A549 (cell line): ENCODE measurements at regions not wholly inside any gene's neighbourhood (a gene's known extent, or its start where the extent isn't known, plus 50 kb on each side); places are given as distances from the start of the nearest gene placed in this dataset.

Source experiments
- ATAC-seq, 2 experiments: fragments of 200-7000 bp in 1 of 2; fragments of >200 bp in 1 of 2; cut with Nextera tagmentation in 1 of 2; cut with Tn5 transposase in 1 of 2; 3 replicates each; pipeline versions ENCODE4 v1.8.0 to v1.9.1; 2018 to 2020; ENCODE audit warnings: mild to moderate bottlenecking in 1 of 2, moderate library complexity in 1 of 2
- CTCF ChIA-PET: fragments of 300-600 bp; sonication (Branson Sonifier 250); formaldehyde crosslinking; extraction: SDS; loops from one replicate; lab custom pipeline; 2021; ENCODE audit warnings: antibody characterized with exemption, inconsistent platforms; lab: Yijun Ruan, JAX
- POLR2A ChIA-PET: fragments of 350-600 bp; formaldehyde crosslinking; extraction: SDS; loops from one replicate; lab custom pipeline; 2021; ENCODE audit warnings: antibody characterized with exemption, inconsistent platforms; lab: Yijun Ruan, JAX
- DNase-seq, 2 experiments: peaks; one replicate each; pipeline versions ENCODE4 v3.0.0 to v3.0.0-alpha.2; 2011 to 2016; ENCODE audit warnings: low read depth in 1 of 2, low spot score in 1 of 2
- FAIRE-seq: peaks from 2 replicates; lab custom pipeline; 2011; peaks lifted over from hg19 to GRCh38; lab: Jason Lieb, UNC
- H3K27ac ChIP-seq, 2 experiments: fragments of >200 bp; sonication (Bioruptor Twin); formaldehyde crosslinking; 3 replicates each; pipeline ENCODE4 v1.5.1; 2016 to 2017
- H3K4me1 ChIP-seq: fragments of >200 bp; sonication (Bioruptor Twin); formaldehyde crosslinking; 3 replicates; pipeline ENCODE4 v1.6.1; 2016
- H3K4me2 ChIP-seq: fragments of >200 bp; sonication (Bioruptor Twin); formaldehyde crosslinking; 3 replicates; pipeline ENCODE4 v1.6.1; 2016
- H3K4me3 ChIP-seq: fragments of >200 bp; sonication (Bioruptor Twin); formaldehyde crosslinking; 3 replicates; pipeline ENCODE4 v1.5.1; 2016
- H3K9me3 ChIP-seq: fragments of >200 bp; sonication (Bioruptor Twin); formaldehyde crosslinking; 3 replicates; pipeline ENCODE4 v1.6.1; 2016
- BHLHE40 ChIP-seq: IDR thresholded peaks from 2 replicates; pipeline ENCODE4 v1.6.1; 2012; ENCODE audit warnings: low read depth, low read length, inconsistent platforms
- CBX8 ChIP-seq: fragments of 200-600 bp; sonication (generic); IDR thresholded peaks from 2 replicates; pipeline ENCODE4 v1.6.1; 2016
- CHD2 ChIP-seq: fragments of 150-350 bp; IDR thresholded peaks from 2 replicates; pipeline ENCODE4 v1.6.1; 2014; ENCODE audit warnings: low read length; ENCODE audit not compliant: partially characterized antibody
- CHD4 ChIP-seq: fragments of 200-600 bp; sonication (generic); IDR thresholded peaks from 2 replicates; pipeline ENCODE4 v1.6.1; 2016; ENCODE audit warnings: antibody characterized with exemption, mild to moderate bottlenecking, borderline replicate concordance
- EHF ChIP-seq: fragments of 250-450 bp; sonication (Bioruptor Pico); IDR thresholded peaks from 2 replicates; pipeline ENCODE4 v1.5.0; 2020; ENCODE audit warnings: mild to moderate bottlenecking
- EHMT2 ChIP-seq: fragments of 200-600 bp; sonication (generic); IDR thresholded peaks from 2 replicates; pipeline ENCODE4 v1.6.1; 2016; ENCODE audit warnings: antibody characterized with exemption, low read depth, mild to moderate bottlenecking, moderate library complexity
- EP300 ChIP-seq, 2 experiments: fragments of >200 bp; sonication (Bioruptor Twin); formaldehyde crosslinking; IDR thresholded peaks; 2 replicates in 1 of 2; 3 replicates in 1 of 2; pipeline ENCODE4 v1.6.1; 2016 to 2017
- ESRRA ChIP-seq: fragments of 150-350 bp; IDR thresholded peaks from 2 replicates; pipeline ENCODE4 v1.6.1; 2014; ENCODE audit warnings: mild to moderate bottlenecking, low read length, borderline replicate concordance
- FOXS1 ChIP-seq: fragments of 250-450 bp; sonication (Bioruptor Pico); IDR thresholded peaks from 2 replicates; pipeline ENCODE4 v1.5.0; 2020; ENCODE audit warnings: mild to moderate bottlenecking, moderate library complexity
- HOXA7 ChIP-seq: fragments of 250-450 bp; sonication (Bioruptor Pico); IDR thresholded peaks from 2 replicates; pipeline ENCODE4 v1.5.0; 2020; ENCODE audit warnings: mild to moderate bottlenecking, moderate library complexity
- HOXB13 ChIP-seq: fragments of 250-450 bp; sonication (Bioruptor Pico); IDR thresholded peaks from 2 replicates; pipeline ENCODE4 v1.5.0; 2020; ENCODE audit warnings: low read depth, mild to moderate bottlenecking, moderate library complexity
- MYC ChIP-seq: IDR thresholded peaks from 2 replicates; pipeline ENCODE4 v1.6.1; 2012; ENCODE audit warnings: mild to moderate bottlenecking, inconsistent platforms, low read length, improper control_type of control experiment, borderline replicate concordance
- NFE2L2 ChIP-seq: fragments of 150-350 bp; conservative IDR thresholded peaks from 2 replicates; pipeline ENCODE4 v1.6.1; 2014; ENCODE audit warnings: low read length
- POLR2A ChIP-seq: IDR thresholded peaks from 2 replicates; pipeline ENCODE4 v1.6.1; 2012; ENCODE audit warnings: mild to moderate bottlenecking, low read length
- RAD21 ChIP-seq, 2 experiments: fragments of >200 bp in 1 of 2; sonication (Bioruptor Twin) in 1 of 2; formaldehyde crosslinking in 1 of 2; IDR thresholded peaks in 1 of 2; conservative IDR thresholded peaks in 1 of 2; 2 replicates in 1 of 2; 3 replicates in 1 of 2; pipeline ENCODE4 v1.6.1; 2012 to 2018; ENCODE audit warnings: inconsistent platforms in 1 of 2
- RARB ChIP-seq: fragments of 250-450 bp; sonication (Bioruptor Pico); IDR thresholded peaks from 2 replicates; pipeline ENCODE4 v1.8.0; 2021; ENCODE audit warnings: mild to moderate bottlenecking, moderate library complexity
- TP53 ChIP-seq: fragments of 250-450 bp; sonication (Bioruptor Pico); IDR thresholded peaks from 2 replicates; pipeline ENCODE4 v1.5.0; 2021; ENCODE audit warnings: mild to moderate bottlenecking, moderate library complexity
- ZFP36 ChIP-seq: fragments of 450-650 bp; IDR thresholded peaks from 2 replicates; pipeline ENCODE4 v1.6.1; 2014; ENCODE audit warnings: borderline replicate concordance; ENCODE audit not compliant: partially characterized antibody
- ZNF302 ChIP-seq: fragments of 250-450 bp; sonication (Bioruptor Pico); IDR thresholded peaks from 2 replicates; pipeline ENCODE4 v1.9.0; 2021; ENCODE audit warnings: inconsistent platforms, mild to moderate bottlenecking, moderate library complexity
- WGBS: methylation state at CpG from one replicate; pipeline ENCODE4 v1.1.6; 2017; ENCODE audit errors: missing lambda C conversion rate; 5-methylcytosine and 5-hydroxymethylcytosine counted together
- TF ChIP-seq, protein P1 (sequence below): fragments of >200 bp; sonication (Bioruptor Twin); formaldehyde crosslinking; IDR thresholded peaks from 3 replicates; pipeline ENCODE4 v1.6.1; 2016
- TF ChIP-seq, protein P2 (sequence below): fragments of 150-350 bp; IDR thresholded peaks from 2 replicates; pipeline ENCODE4 v1.6.1; 2014; ENCODE audit warnings: low read depth, mild to moderate bottlenecking, low read length
- TF ChIP-seq, protein P3 (sequence below): IDR thresholded peaks from 2 replicates; pipeline ENCODE4 v1.6.1; 2012
- TF ChIP-seq, protein P4 (sequence below): fragments of 200-600 bp; sonication (generic); IDR thresholded peaks from 2 replicates; pipeline ENCODE4 v1.6.1; 2016; ENCODE audit warnings: antibody characterized with exemption, mild to moderate bottlenecking, moderate library complexity

DNA sequence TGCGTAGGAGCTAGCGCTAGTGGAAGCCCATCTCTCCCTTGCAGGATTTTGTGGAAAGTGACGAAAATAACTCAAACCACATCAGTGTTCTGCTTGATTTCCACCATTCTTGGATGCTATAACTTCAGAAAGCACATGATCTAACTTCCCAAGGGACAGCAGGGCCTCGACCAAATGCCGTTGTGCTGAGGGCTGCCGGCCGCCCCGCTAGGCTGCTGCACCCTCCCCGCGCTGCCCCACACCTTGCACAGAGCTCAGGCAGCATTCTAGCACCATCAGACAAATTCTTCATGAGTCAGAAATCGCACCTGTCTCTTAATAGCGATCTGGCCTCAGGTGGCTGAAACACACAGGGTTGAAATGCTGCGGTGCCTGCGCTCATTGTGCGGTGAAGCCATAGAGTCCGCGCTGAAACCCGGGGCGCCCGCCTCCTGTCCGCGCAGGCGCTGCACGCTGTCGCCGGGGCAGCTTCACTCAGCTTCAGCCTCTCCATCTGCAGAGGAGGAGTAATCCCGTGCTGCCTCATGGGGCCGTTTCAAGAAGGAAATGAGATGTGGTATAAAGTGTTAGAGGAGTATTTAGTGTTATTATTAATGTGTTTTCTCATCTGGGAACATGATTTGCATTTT is 59.2 kb upstream of the B3GAT1 start (continued):
- TF ChIP-seq ESRRA, result no peak
- no peak for TF ChIP-seq HOXB13
- TF ChIP-seq HOXA7, result no peak
- TF ChIP-seq BHLHE40, result no peak
- no peak for TF ChIP-seq MYC
- no peak for TF ChIP-seq ZNF302 (CRISPR knock-in tag)

DNA sequence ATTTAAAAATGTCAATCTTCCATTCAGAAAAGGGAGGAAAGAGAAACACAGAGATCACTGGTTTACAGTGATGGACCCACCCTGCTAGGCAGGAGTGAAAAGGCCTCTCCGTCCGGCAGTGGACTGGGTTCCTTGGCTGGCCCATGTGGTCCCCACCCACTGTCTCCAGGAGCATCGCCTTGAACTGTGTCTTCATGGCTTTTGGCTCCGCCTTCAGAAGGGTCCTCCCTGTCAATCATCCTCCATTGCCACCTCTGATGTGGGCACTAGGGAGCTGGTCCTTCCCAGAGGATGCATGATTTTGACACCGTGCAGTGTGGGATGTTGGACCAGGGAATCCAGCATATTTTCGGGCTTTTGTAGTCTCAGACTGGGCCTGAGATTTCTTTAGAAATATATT is 58.2 kb upstream of the B3GAT1 start:
- Histone ChIP-seq H3K4me2 (no peak overlapping the region), H3K4me3 (no peak overlapping the region), H3K27ac (no peak overlapping the region), H3K4me1 (no peaks in the 10 kb centered on the region), H3K9me3 (no peaks in the 10 kb centered on the region)
- ChIA-PET CTCF (no interaction called here), POLR2A (no interaction called here)
- FAIRE-seq, result no peak
- TF ChIP-seq RAD21 (conservative IDR thresholded peaks at IDR 0.05 in 1 of 2, IDR thresholded peaks at IDR 0.05 in 1 of 2) (no peak), FOXS1 (CRISPR knock-in tag) (no peak), HOXB13 (no peak), ZFP36 (no peak), CHD4 (no peak), TP53 (no peak), ZNF302 (CRISPR knock-in tag) (no peak)
- DNase-seq, result no peak
- 58% methylated on average over 6 of the region's 6 CpGs for WGBS
- no peak for ATAC-seq

DNA sequence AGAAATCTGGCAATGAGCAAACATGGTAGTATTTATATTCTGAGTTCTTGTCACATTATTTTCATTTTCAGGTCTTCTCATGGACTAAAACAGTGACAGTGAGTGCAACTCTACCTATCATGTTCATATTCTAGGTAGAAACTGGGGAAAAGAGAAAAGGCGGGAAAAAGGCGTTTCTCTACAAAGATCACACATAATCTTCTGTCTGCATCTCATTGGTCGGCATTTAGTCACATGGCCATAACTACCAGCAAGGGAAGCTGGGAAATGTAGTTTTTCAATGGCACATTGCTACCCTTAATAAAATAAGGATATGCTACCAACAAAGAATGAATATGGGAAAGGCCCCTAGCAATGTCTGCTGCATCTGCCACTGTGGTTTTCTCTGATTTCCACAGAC is 57.6 kb upstream of the B3GAT1 start:
- DNase-seq (peak in 1 of 2 experiments; percentile 4), ATAC-seq (no peak), FAIRE-seq (no peak)
- ChIA-PET POLR2A (no interaction called here), CTCF (no interaction called here)
- Histone ChIP-seq H3K9me3 (no peaks in the 10 kb centered on the region), H3K4me3 (no peak overlapping the region), H3K27ac (no peak overlapping the region), H3K4me2 (no peak overlapping the region), H3K4me1 (no peaks in the 10 kb centered on the region)
- WGBS, result 12% methylated on average over 3 of the region's 3 CpGs
- TF ChIP-seq NFE2L2 (no peak), HOXA7 (no peak), RARB (CRISPR knock-in tag) (no peak), EHMT2 (no peak), CBX8 (no peak), EHF (CRISPR knock-in tag) (no peak), POLR2A (no peak), CHD2 (no peak), EP300 (IDR thresholded peaks at IDR 0.05) (no peak)
- TF ChIP-seq, protein P1, sequence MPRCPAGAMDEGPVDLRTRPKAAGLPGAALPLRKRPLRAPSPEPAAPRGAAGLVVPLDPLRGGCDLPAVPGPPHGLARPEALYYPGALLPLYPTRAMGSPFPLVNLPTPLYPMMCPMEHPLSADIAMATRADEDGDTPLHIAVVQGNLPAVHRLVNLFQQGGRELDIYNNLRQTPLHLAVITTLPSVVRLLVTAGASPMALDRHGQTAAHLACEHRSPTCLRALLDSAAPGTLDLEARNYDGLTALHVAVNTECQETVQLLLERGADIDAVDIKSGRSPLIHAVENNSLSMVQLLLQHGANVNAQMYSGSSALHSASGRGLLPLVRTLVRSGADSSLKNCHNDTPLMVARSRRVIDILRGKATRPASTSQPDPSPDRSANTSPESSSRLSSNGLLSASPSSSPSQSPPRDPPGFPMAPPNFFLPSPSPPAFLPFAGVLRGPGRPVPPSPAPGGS, result no peak
- TF ChIP-seq, protein P2, sequence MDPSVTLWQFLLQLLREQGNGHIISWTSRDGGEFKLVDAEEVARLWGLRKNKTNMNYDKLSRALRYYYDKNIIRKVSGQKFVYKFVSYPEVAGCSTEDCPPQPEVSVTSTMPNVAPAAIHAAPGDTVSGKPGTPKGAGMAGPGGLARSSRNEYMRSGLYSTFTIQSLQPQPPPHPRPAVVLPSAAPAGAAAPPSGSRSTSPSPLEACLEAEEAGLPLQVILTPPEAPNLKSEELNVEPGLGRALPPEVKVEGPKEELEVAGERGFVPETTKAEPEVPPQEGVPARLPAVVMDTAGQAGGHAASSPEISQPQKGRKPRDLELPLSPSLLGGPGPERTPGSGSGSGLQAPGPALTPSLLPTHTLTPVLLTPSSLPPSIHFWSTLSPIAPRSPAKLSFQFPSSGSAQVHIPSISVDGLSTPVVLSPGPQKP, result no peak
- TF ChIP-seq, protein P3, sequence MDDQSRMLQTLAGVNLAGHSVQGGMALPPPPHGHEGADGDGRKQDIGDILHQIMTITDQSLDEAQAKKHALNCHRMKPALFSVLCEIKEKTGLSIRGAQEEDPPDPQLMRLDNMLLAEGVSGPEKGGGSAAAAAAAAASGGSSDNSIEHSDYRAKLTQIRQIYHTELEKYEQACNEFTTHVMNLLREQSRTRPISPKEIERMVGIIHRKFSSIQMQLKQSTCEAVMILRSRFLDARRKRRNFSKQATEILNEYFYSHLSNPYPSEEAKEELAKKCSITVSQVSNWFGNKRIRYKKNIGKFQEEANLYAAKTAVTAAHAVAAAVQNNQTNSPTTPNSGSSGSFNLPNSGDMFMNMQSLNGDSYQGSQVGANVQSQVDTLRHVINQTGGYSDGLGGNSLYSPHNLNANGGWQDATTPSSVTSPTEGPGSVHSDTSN, result no peak
- TF ChIP-seq, protein P4, sequence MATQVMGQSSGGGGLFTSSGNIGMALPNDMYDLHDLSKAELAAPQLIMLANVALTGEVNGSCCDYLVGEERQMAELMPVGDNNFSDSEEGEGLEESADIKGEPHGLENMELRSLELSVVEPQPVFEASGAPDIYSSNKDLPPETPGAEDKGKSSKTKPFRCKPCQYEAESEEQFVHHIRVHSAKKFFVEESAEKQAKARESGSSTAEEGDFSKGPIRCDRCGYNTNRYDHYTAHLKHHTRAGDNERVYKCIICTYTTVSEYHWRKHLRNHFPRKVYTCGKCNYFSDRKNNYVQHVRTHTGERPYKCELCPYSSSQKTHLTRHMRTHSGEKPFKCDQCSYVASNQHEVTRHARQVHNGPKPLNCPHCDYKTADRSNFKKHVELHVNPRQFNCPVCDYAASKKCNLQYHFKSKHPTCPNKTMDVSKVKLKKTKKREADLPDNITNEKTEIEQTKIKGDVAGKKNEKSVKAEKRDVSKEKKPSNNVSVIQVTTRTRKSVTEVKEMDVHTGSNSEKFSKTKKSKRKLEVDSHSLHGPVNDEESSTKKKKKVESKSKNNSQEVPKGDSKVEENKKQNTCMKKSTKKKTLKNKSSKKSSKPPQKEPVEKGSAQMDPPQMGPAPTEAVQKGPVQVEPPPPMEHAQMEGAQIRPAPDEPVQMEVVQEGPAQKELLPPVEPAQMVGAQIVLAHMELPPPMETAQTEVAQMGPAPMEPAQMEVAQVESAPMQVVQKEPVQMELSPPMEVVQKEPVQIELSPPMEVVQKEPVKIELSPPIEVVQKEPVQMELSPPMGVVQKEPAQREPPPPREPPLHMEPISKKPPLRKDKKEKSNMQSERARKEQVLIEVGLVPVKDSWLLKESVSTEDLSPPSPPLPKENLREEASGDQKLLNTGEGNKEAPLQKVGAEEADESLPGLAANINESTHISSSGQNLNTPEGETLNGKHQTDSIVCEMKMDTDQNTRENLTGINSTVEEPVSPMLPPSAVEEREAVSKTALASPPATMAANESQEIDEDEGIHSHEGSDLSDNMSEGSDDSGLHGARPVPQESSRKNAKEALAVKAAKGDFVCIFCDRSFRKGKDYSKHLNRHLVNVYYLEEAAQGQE, result no peak
